Natural killer cell (primary cell): ENCODE measurements at regions not wholly inside any gene's neighbourhood (a gene's known extent, or its start where the extent isn't known, plus 50 kb on each side); places are given as distances from the start of the nearest gene placed in this dataset.

Experiments used
- ATAC-seq, 3 donors: fragments of 150-1000 bp in 2 of 3; fragments of 200-7000 bp in 1 of 3; cut with Tn5 transposase; 1 replicate in 1 of 3; 2 replicates in 2 of 3; pipeline ENCODE4 v1.10.0; 2021; ENCODE audit warnings: mild to moderate bottlenecking in 2 of 3, moderate library complexity in 2 of 3
- DNase-seq, 2 donors: peaks; one replicate each; pipeline versions ENCODE4 v3.0.0 to v3.0.0-alpha.2; 2013 to 2021; ENCODE audit warnings: mixed read lengths in 1 of 2
- H3K27ac ChIP-seq: one replicate; pipeline ENCODE4 v1.5.1; 2013; ENCODE audit warnings: mild to moderate bottlenecking, low read length
- H3K27me3 ChIP-seq: one replicate; pipeline ENCODE4 v1.6.1; 2013; ENCODE audit warnings: low read length; ENCODE audit not compliant: control insufficient read depth, insufficient read depth
- H3K36me3 ChIP-seq: one replicate; pipeline ENCODE4 v1.6.1; 2013; ENCODE audit warnings: low read length; ENCODE audit not compliant: control insufficient read depth, insufficient read depth
- H3K4me1 ChIP-seq: one replicate; pipeline ENCODE4 v1.6.1; 2013; ENCODE audit warnings: low read length; ENCODE audit not compliant: control insufficient read depth, insufficient read depth
- H3K4me3 ChIP-seq: one replicate; pipeline ENCODE4 v1.5.1; 2013; ENCODE audit warnings: low read length
- H3K9me3 ChIP-seq: one replicate; pipeline ENCODE4 v1.6.1; 2013; ENCODE audit warnings: low read length; ENCODE audit not compliant: control insufficient read depth, insufficient read depth
- H3K27ac Mint-ChIP-seq, 2 donors: one replicate each; pipeline ENCODE4 v1.8.0; 2022; ENCODE audit warnings: mild to moderate bottlenecking in 2 of 2, mixed read lengths in 2 of 2, moderate library complexity in 1 of 2
- H3K27me3 Mint-ChIP-seq, 2 donors: one replicate each; pipeline ENCODE4 v1.8.0; 2022; ENCODE audit warnings: low read depth in 2 of 2, mixed read lengths in 2 of 2
- H3K36me3 Mint-ChIP-seq: one replicate; pipeline ENCODE4 v1.8.0; 2022; ENCODE audit warnings: mixed read lengths
- H3K4me1 Mint-ChIP-seq, 2 donors: one replicate each; pipeline ENCODE4 v1.8.0; 2022; ENCODE audit warnings: mixed read lengths in 2 of 2
- H3K4me3 Mint-ChIP-seq: one replicate; pipeline ENCODE4 v1.8.0; 2022; ENCODE audit warnings: mild to moderate bottlenecking, moderate library complexity, mixed read lengths
- H3K9me3 Mint-ChIP-seq, 2 donors: one replicate each; pipeline ENCODE4 v1.8.0; 2022; ENCODE audit warnings: mixed read lengths in 2 of 2
- WGBS: methylation state at CpG from one replicate; pipeline ENCODE4 v1.1.7; 2013; ENCODE audit warnings: missing lambda C conversion rate; ENCODE audit not compliant: insufficient coverage; 5-methylcytosine and 5-hydroxymethylcytosine counted together
- intact Hi-C: fragments of 100-400 bp; cut with micrococcal nuclease; formaldehyde crosslinking; loops from one replicate; pipeline ENCODE4 v1.14.2; 2022
- TF ChIP-seq, protein P1 (sequence below): fragments of 200-600 bp; IDR thresholded peaks from one replicate; pipeline ENCODE4 v1.8.0; 2022; ENCODE audit warnings: antibody characterized with exemption

DNA sequence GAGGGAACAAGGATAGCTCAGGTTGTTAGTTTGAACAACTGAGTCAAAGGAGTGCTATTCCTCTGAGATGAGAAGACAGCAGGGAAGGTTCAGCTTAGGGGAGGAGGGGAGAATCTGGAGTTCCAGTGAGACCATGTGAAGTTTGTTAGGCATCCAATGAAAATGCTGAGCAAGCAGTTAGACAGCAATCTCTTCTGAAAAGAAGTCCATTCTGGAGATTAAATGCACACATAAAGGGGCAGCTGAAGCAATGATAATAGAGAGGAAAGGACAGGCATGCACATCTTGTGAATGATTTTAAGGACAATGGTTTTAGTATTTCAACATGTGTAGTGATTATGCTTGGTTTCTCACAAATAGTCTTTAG is 89.7 kb upstream of the GHITM start:
- intact Hi-C loops: no loop called here
- H3K9me3 ChIP-seq: no peaks in the 10 kb centered on the region
- H3K27ac ChIP-seq: no peak overlapping the region
- H3K4me3 Mint-ChIP-seq: no peak overlapping the region
- no peaks in the 10 kb centered on the region for H3K27me3 ChIP-seq
- H3K4me3 ChIP-seq: no peak overlapping the region
- H3K36me3 ChIP-seq: no peaks in the 10 kb centered on the region
- H3K9me3 Mint-ChIP-seq: peaks cover 0 to 7% of the 10 kb centered on the region in 2 donors
- no peaks in the 10 kb centered on the region for H3K36me3 Mint-ChIP-seq
- TF ChIP-seq, protein P1, sequence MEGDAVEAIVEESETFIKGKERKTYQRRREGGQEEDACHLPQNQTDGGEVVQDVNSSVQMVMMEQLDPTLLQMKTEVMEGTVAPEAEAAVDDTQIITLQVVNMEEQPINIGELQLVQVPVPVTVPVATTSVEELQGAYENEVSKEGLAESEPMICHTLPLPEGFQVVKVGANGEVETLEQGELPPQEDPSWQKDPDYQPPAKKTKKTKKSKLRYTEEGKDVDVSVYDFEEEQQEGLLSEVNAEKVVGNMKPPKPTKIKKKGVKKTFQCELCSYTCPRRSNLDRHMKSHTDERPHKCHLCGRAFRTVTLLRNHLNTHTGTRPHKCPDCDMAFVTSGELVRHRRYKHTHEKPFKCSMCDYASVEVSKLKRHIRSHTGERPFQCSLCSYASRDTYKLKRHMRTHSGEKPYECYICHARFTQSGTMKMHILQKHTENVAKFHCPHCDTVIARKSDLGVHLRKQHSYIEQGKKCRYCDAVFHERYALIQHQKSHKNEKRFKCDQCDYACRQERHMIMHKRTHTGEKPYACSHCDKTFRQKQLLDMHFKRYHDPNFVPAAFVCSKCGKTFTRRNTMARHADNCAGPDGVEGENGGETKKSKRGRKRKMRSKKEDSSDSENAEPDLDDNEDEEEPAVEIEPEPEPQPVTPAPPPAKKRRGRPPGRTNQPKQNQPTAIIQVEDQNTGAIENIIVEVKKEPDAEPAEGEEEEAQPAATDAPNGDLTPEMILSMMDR: no peak
- no peak for DNase-seq
- H3K27ac Mint-ChIP-seq: no peak overlapping the region
- no peaks in the 10 kb centered on the region for H3K4me1 ChIP-seq
- ATAC-seq: no peak
- no peaks in the 10 kb centered on the region for H3K4me1 Mint-ChIP-seq
- H3K27me3 Mint-ChIP-seq: peaks cover 13 to 22% of the 10 kb centered on the region in 2 donors

GRCh38 chr10:84053626-84054025 is 85.7 kb upstream of the GHITM start:
- Histone ChIP-seq H3K27me3 (no peaks in the 10 kb centered on the region), H3K9me3 (no peaks in the 10 kb centered on the region), H3K4me3 (no peak overlapping the region), H3K36me3 (no peaks in the 10 kb centered on the region), H3K4me1 (no peaks in the 10 kb centered on the region), H3K27ac (no peak overlapping the region)
- TF ChIP-seq, protein P1: no peak
- peaks cover 9 to 28% of the 10 kb centered on the region in 2 donors for H3K27me3 Mint-ChIP-seq
- no peak overlapping the region for H3K27ac Mint-ChIP-seq
- no peaks in the 10 kb centered on the region for H3K36me3 Mint-ChIP-seq
- no peak for DNase-seq
- H3K4me1 Mint-ChIP-seq: no peaks in the 10 kb centered on the region
- WGBS: 91% methylated on average over 5 of the region's 5 CpGs
- no peaks in the 10 kb centered on the region for H3K9me3 Mint-ChIP-seq
- no peak for ATAC-seq
- H3K4me3 Mint-ChIP-seq: no peak overlapping the region
- intact Hi-C loops: no loop called here

DNA sequence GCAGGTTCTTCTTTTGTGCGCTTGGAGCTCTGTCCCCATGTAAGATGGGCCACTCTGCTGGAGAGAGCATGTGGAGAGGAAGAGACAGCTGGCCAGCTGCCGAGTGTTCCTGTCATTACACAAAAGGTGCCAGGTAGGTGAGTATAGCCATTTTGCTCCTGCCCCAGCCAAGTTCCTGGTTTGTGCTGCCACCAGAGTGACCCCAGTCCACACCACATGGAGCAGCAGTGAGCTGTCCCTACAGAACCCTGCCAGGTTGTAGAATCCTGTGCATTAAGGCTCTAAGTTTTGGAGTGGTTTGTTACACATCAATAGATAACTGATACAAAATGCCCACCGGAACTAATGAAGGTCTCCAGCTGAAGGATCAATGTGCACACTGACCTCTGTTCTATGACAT is 84.6 kb upstream of the GHITM start:
- no peak overlapping the region for H3K4me3 Mint-ChIP-seq
- H3K9me3 ChIP-seq: no peaks in the 10 kb centered on the region
- no peaks in the 10 kb centered on the region for H3K4me1 Mint-ChIP-seq
- no peaks in the 10 kb centered on the region for H3K9me3 Mint-ChIP-seq
- no peaks in the 10 kb centered on the region for H3K27me3 ChIP-seq
- H3K27ac Mint-ChIP-seq: no peak overlapping the region
- no peak overlapping the region for H3K27ac ChIP-seq
- intact Hi-C loops: no loop called here
- H3K4me1 ChIP-seq: no peaks in the 10 kb centered on the region
- no peak overlapping the region for H3K4me3 ChIP-seq
- no peaks in the 10 kb centered on the region for H3K36me3 Mint-ChIP-seq
- DNase-seq (no peak), ATAC-seq (no peak)
- no peaks in the 10 kb centered on the region for H3K36me3 ChIP-seq
- TF ChIP-seq, protein P1: no peak
- peaks cover 9 to 29% of the 10 kb centered on the region in 2 donors for H3K27me3 Mint-ChIP-seq
- WGBS: 65% methylated on average over 2 of the region's 3 CpGs

DNA sequence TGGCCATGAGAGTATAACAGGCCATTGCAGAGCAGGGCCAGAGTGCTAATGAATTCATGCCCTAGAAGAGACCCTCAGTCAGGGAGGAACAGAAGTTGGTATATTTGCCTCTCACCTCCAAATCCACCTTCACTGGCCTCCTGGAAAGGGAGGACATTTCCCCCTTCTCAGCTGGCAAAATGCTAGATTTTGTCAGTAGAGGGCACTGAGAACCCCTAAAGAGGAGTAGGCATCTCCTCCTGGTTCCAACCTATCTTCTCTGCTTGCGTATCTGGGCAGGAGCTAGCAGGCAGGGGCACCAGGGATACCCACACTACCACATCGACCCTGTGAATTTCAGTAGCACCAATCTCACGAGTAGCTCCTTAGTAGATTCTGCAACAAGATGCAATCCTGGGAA is 79.8 kb upstream of the GHITM start:
- Mint-ChIP-seq H3K9me3 (no peaks in the 10 kb centered on the region), H3K4me1 (no peaks in the 10 kb centered on the region), H3K27me3 (peaks cover 7 to 26% of the 10 kb centered on the region in 2 donors), H3K27ac (no peak overlapping the region), H3K36me3 (no peaks in the 10 kb centered on the region), H3K4me3 (no peak overlapping the region)
- TF ChIP-seq, protein P1: no peak
- Histone ChIP-seq H3K36me3 (no peaks in the 10 kb centered on the region), H3K27me3 (peaks cover 2% of the 10 kb centered on the region), H3K27ac (no peak overlapping the region), H3K4me3 (no peak overlapping the region), H3K9me3 (no peaks in the 10 kb centered on the region), H3K4me1 (no peaks in the 10 kb centered on the region)
- WGBS: 76% methylated on average over 3 of the region's 3 CpGs
- ATAC-seq (no peak), DNase-seq (peak in 1 of 2 donors; percentile 3)
- intact Hi-C loops: no loop called here
